T47D (cell line): ENCODE measurements at regions not wholly inside any gene's neighbourhood (a gene's known extent, or its start where the extent isn't known, plus 50 kb on each side); places are given as distances from the start of the nearest gene placed in this dataset.

Experiments
- DNase-seq, 2 experiments: peaks; one replicate each; pipeline versions ENCODE4 v3.0.0 to v3.0.0-alpha.2; 2011 to 2012; ENCODE audit warnings: low read depth in 1 of 2, low spot score in 1 of 2
- JUND ChIP-seq: IDR thresholded peaks from 2 replicates; pipeline ENCODE4 v1.6.1; 2012; ENCODE audit warnings: low read depth
- in situ Hi-C: cut with HindIII; loops from 2 replicates; pipeline ENCODE4 v1.10.0; 2016; ENCODE audit warnings: low sequenced_read_pairs, low pct_unique_long_range_greater_than_20kb

DNA sequence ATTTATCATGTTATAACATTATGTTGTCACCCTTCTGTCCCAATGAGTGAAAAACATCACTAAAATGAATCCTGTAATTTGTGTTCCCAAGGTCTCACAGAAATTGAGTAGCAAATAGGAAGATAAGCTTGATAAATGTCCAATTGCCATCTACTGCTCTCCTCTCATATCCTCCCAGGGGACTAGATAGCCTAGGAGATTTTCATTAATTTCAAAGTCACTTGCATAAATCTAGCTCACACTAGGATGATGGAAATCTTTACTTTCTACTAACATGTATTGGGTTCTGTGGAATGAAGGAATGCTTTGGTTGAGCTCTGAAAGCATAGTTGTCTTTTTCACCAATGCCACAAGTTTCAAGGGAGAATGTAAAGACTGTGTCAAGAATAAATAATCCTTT lies 605.5 kb upstream of the CDH7 start:
- TF ChIP-seq JUND: no peak
- no peak for DNase-seq
- in situ Hi-C loops: no loop called here

DNA sequence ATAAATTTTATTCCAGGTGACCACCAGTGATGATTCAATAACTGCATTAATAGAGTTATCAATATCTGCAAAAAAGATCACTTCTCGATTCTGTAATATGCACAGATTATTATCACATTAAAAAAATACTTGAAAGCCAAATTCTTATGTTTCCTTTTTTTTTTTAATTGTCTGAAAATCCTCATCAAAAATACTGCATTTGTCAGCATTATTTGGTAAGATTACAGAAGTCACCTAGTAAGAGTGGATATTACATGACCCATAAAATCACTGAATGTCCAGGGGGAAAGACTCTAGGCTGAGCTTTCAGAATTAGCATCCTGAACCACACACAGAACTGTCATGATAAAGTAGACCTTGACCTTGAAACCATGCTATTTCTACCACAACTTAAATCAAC lies 617.2 kb upstream of the CDH7 start:
- no peak for DNase-seq
- in situ Hi-C loops: no loop called here
- no peak for TF ChIP-seq JUND

DNA sequence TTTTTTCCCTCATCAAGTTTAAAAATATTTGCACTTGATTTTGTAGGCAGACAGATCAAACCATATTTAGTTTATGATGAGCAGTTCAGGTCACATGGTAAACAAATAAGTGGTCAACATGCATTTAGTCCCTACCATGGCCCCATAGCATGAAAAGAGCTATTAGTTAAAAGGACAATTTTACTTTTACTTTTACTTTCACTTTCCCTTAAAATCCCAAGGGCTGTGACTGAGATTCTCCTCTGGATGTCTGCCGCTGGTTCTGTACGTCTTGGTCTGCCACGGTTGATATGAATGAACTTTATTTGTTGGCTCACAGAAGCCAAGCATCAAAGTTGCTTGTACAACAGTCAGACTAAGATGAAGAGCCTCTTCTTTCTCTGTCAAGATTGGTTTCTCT lies 626.2 kb upstream of the CDH7 start:
- DNase-seq: no peak
- no peak for TF ChIP-seq JUND
- in situ Hi-C loops: no loop called here

DNA sequence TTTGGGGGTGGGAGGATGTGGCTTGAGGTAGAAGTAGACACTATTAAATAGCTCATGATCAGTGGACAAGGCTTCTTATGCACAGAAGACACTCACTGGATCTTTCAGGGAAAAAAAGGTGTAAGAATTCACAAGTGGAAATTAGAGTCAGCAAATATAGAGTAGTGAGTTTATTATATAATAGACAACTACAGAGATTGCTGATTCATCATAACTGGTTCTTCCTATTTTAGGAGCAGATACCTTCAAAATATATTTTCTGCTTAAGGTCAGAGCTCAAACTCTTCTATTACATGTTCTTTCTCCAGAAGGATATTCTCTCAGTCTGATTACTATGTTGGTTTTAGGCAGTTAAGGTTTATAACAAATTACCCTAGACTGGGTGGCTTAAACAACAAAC lies 646.9 kb upstream of the CDH7 start:
- no peak for TF ChIP-seq JUND
- no peak for DNase-seq
- in situ Hi-C loops: no loop called here

DNA sequence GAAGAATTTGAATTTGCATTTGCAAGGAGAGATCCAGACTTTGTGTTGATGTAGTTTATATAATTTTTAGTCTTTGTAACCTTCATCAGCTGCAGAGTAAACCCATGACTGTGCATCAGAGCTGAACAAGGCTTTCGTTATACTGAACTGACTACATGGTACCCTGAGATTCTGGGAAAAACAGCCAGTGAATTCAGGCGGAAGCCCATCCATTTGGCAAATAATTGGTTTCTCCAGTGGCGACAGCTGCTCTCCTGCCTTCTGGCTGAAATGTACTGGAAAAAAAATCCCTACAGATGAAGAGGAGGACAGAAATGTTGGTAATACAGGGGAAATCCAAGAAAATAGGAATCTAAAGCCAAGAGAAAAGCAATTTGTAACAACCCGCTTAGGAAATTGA lies 657.5 kb upstream of the CDH7 start:
- no peak for DNase-seq
- no peak for TF ChIP-seq JUND

DNA sequence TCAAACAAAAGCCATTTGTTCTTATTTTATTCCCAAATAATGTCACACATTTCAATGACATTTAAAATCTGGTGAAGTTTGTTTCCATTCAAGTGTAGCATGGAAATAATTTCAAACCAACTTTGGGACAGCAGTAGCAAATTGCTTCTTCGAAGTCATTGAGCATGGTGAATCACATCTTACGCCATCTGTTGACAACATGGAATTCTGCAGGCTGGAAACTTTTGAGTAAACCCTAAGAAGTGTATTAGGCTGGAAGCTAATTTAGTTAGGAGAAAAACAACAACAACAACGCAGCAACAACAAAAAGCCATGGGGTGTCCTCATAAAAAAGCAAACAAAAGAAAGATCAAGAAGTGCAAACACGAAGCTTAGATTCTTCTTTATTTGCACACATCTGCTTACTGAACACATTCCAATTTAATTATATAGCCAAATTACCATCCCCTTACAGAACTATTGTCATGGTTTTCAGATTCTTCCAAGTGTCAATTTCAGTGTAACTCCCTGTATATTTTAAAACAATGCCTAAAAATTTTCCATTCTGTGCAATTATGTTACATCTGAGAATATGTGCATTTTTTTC lies 659.0 kb upstream of the CDH7 start:
- in situ Hi-C loops: no loop called here
- no peak for TF ChIP-seq JUND

More for the DNA sequence above, 657.5 kb upstream of the CDH7 start:
- in situ Hi-C loops: no loop called here

DNA sequence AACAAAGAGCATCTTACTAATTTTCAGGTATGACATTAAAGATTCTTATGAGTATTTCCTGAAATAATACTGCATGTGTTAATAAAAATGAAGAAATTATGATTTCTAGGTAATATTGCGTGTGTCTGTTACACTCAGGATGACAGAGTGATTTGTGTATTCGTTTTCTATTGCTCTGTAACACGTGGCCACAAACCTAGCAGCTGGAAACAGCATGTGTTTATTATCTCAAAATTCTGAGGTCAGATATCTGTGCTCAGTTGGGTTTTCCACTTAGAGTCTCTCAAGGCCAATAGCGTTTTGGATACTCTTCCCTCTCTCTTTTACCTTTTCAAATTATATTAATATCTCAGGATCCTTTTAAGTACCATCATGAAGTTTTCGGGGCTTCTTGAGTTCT lies 667.9 kb upstream of the CDH7 start:
- TF ChIP-seq JUND: no peak
- DNase-seq: no peak
- in situ Hi-C loops: no loop called here

More for the DNA sequence above, 659.0 kb upstream of the CDH7 start:
- peak; percentile 3 to 63 for DNase-seq

DNA sequence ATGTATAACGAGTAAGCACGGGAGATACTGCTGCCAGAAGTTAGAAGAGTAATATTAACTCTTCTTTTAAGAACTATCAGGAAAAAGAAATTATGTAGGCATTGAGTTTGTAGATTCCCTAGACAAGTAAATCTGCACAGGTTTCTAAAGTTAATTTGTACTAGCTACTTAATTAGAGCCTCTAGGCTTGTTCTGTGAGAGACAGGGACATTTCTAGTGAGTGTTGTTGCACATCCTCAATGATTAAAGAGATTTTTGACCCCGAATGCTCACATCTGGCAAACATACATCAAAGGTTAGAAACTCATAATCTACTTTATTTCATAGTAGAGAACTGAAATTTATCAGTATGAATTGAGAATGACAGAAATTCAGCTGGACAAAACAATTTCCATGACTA lies 669.0 kb upstream of the CDH7 start:
- in situ Hi-C loops: no loop called here

DNA sequence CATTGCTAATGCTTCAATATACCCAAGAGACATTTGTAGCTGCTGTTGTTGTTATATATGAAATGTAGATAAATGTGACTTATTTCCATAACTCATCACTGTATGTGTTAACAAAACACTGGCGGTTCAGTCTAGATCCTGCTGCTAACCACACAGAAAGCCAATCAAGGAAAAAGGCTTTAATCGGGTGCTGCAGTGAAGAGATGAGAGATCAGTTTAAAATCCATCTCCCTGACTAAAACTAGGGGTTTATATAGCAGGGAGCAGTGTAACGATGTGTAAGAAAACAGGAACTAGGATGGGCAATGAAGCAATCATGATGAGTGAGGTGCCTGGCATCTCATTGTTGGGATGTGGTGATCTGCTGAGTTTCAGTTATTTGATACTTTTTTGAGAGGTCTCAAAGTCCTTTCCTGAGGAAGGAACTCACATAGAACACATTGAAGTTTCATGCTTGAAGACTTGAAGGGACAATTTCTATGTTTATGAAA lies 677.7 kb upstream of the CDH7 start:
- in situ Hi-C loops: no loop called here
- TF ChIP-seq JUND: no peak
- no peak for DNase-seq

More for the DNA sequence above, 669.0 kb upstream of the CDH7 start:
- no peak for TF ChIP-seq JUND
- no peak for DNase-seq

DNA sequence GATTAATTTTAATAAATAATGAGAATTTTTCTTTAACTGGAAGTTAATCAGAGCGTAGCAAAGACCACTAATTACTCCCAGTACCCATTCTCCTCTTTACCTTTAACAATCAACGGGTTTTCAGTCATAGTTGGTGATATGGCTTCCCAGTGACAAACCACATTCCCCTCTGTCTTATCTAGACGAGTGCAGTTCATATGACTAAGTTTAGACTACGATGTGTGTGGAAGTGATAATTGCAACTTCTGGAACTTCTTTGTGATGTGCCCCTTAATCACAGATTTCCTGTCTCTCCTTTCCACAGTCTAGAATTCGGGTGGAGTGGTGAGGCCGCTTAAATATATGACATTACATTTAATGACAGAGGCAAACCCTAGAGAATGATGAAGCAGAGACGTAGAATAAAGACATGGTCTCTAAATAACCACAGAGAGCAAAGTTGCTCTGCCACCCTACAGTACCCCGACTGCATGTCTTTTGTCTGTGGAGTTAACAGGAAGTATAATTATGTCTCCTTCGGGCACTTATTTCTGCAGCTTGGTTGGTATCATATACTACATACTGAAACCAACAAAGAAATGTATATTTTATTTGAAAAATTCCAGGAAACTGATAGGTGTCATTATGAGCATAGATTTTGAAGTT lies 693.3 kb upstream of the CDH7 start:
- in situ Hi-C loops: no loop called here
- no peak for TF ChIP-seq JUND
- no peak for DNase-seq

DNA sequence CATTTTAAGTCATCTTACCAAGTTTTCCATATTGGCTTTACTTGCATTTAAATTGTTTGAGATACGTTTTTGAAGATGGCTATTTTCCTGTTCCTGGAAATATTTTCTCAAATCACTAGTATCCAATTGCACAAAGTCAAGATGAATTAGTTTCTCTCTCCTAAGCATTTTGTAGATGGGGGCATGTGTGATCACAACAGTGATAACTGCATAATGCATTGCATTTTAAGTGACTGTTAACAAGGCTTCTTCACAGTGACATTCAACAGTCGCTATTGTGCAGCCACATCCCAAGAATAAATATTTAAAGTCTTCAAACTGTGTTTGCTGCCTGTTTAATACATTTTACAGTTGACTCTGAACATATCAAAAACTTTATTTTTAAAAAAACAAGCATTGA lies 694.2 kb upstream of the CDH7 start:
- no peak for TF ChIP-seq JUND
- no peak for DNase-seq
- in situ Hi-C loops: no loop called here

DNA sequence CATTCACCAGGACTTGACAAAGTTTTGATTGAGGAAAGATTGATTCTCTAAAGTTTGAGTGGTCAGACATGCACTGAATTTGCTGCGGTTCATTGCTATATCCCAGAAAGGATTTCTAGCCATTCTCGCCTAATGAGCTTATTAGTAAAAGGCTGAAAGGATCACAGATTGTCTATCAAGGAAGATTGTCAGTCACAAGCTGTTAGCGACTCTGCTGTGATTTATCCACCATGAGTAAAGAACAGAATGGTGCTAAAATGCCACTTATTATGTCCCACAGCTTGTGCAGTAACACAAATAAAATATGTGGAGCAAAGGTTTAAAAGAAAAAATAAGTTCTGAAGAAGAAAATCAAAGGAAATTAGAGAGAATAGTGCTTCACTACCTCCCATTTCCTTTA lies 701.2 kb upstream of the CDH7 start:
- no peak for DNase-seq
- TF ChIP-seq JUND: no peak
- in situ Hi-C loops: no loop called here

DNA sequence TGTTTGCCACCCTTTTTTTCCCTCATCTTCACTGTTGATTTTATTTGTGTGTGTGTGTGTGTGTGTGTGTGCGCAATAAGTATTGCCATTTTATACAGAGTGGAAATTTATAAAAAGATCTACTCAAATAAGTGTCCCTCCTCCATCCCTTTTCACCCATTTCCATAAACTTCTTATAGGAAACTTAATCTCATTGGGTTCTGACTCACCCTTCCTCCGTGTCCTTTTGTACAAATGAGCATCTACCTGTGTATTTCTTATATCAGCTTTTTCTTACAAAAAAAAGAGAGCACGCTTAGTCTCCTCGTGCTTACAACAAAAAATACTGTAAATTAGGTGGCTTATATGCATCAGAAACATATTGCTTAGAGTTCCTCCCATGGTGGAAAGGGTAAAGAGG lies 711.2 kb upstream of the CDH7 start:
- TF ChIP-seq JUND: no peak
- in situ Hi-C loops: no loop called here
- no peak for DNase-seq

DNA sequence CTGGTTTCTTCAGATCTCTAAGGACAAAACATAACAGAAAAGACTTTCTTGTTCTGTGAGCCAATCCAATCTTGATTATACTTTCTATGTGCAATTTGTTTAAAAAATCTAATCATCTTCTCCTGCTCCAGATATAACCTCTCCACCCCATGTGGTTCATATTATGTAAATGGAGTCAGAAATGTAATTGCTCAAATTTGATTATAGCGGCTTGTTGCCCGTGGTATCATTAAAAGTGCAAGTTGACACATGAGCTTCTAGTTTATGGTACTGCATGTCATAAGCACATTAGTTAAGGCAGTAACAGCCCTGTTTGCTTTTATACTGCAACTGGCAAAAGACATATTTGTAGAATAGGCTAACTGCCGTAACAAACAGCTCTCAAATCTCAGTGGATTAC lies 715.1 kb upstream of the CDH7 start:
- DNase-seq: no peak
- in situ Hi-C loops: no loop called here
- TF ChIP-seq JUND: no peak
